SK-N-SH (cell line): ENCODE measurements at regions not wholly inside any gene's neighbourhood (a gene's known extent, or its start where the extent isn't known, plus 50 kb on each side); places are given as distances from the start of the nearest gene placed in this dataset.

Experiments used
- CTCF ChIA-PET: fragments of 300-600, 350-600 bp; formaldehyde crosslinking; extraction: SDS; loops from one replicate; lab custom pipeline; 2021; lab: Yijun Ruan, JAX
- POLR2A ChIA-PET: fragments of 350-600 bp; sonication (Branson Sonifier 250); formaldehyde crosslinking; extraction: SDS; loops from one replicate; lab custom pipeline; 2020; ENCODE audit warnings: antibody characterized with exemption, inconsistent platforms; lab: Yijun Ruan, JAX
- DNase-seq: peaks from one replicate; pipeline ENCODE4 v3.0.0; 2012
- H2AFZ ChIP-seq: fragments of 200-600 bp; sonication (generic); 2 replicates; pipeline ENCODE4 v1.8.1; 2016; ENCODE audit warnings: antibody characterized with exemption, mild to moderate bottlenecking, low read depth
- H3F3A ChIP-seq: fragments of 200-600 bp; sonication (generic); replicated peaks from 2 replicates; pipeline ENCODE3; 2016; ENCODE audit warnings: antibody characterized with exemption, mild to moderate bottlenecking; ENCODE audit not compliant: insufficient read depth
- H3K27ac ChIP-seq, 2 experiments: fragments of 200-500 bp in 1 of 2; fragments of 200-600 bp in 1 of 2; sonication (Bioruptor generic) in 1 of 2; sonication (generic), shearing (Covaris generic) in 1 of 2; 2 replicates each; pipeline versions ENCODE4 v1.5.1 to v1.6.1; 2014 to 2016; ENCODE audit warnings: low read depth in 2 of 2, inconsistent platforms in 1 of 2, low read length in 1 of 2, mild to moderate bottlenecking in 1 of 2, mixed read lengths in 1 of 2
- H3K27me3 ChIP-seq: fragments of 200-600 bp; sonication (generic), shearing (Covaris generic); 2 replicates; pipeline ENCODE4 v1.6.1; 2016; ENCODE audit warnings: mixed run types; ENCODE audit not compliant: insufficient read depth
- H3K36me3 ChIP-seq, 2 experiments: fragments of 200-500 bp in 1 of 2; fragments of 200-600 bp in 1 of 2; sonication (Bioruptor generic) in 1 of 2; sonication (generic) in 1 of 2; replicated peaks in 1 of 2; 2 replicates each; pipeline versions ENCODE3 to v1.5.1; 2014 to 2016; ENCODE audit warnings: low read length in 1 of 2, mild to moderate bottlenecking in 1 of 2; ENCODE audit not compliant: insufficient read depth in 2 of 2, control insufficient read depth in 1 of 2
- H3K4me1 ChIP-seq, 2 experiments: fragments of 200-500 bp in 1 of 2; fragments of 200-600 bp in 1 of 2; sonication (Bioruptor generic) in 1 of 2; sonication (generic), shearing (Covaris generic) in 1 of 2; 2 replicates each; pipeline versions ENCODE4 v1.5.1 to v1.6.1; 2014 to 2016; ENCODE audit warnings: low read depth in 1 of 2, low read length in 1 of 2, mixed run types in 1 of 2; ENCODE audit not compliant: insufficient read depth in 2 of 2, control insufficient read depth in 1 of 2
- H3K4me2 ChIP-seq: fragments of 200-600 bp; sonication (generic), shearing (Covaris generic); 2 replicates; pipeline ENCODE4 v1.6.1; 2017; ENCODE audit warnings: mixed run types
- H3K4me3 ChIP-seq, 2 experiments: fragments of 200-500 bp in 1 of 2; fragments of 200-600 bp in 1 of 2; sonication (Bioruptor generic) in 1 of 2; sonication (generic), shearing (Covaris generic) in 1 of 2; 2 replicates each; pipeline versions ENCODE4 v1.5.1 to v1.8.1; 2014 to 2016; ENCODE audit warnings: low read depth in 2 of 2, inconsistent platforms in 1 of 2, low read length in 1 of 2, mild to moderate bottlenecking in 1 of 2, mixed read lengths in 1 of 2, moderate library complexity in 1 of 2
- H3K79me2 ChIP-seq: fragments of 200-600 bp; sonication (generic); 2 replicates; pipeline ENCODE4 v1.8.1; 2017; ENCODE audit warnings: mild to moderate bottlenecking; ENCODE audit not compliant: insufficient read depth
- H3K9ac ChIP-seq: fragments of 200-600 bp; sonication (generic); 2 replicates; pipeline ENCODE4 v1.6.1; 2017; ENCODE audit warnings: mixed run types
- H3K9me2 ChIP-seq: fragments of 200-600 bp; sonication (generic); 2 replicates; pipeline ENCODE4 v1.6.1; 2017; ENCODE audit warnings: mixed run types
- H3K9me3 ChIP-seq: fragments of 200-600 bp; sonication (generic); 2 replicates; pipeline ENCODE4 v1.6.1; 2017; ENCODE audit warnings: mixed run types, mild to moderate bottlenecking, moderate library complexity
- H4K20me1 ChIP-seq: fragments of 200-600 bp; sonication (generic); 2 replicates; pipeline ENCODE4 v1.6.1; 2017; ENCODE audit warnings: mild to moderate bottlenecking, mixed run types; ENCODE audit not compliant: insufficient read depth
- CTCF ChIP-seq: fragments of 200-600 bp; sonication (generic); IDR thresholded peaks from 2 replicates; pipeline ENCODE4 v1.6.1; 2017; ENCODE audit warnings: antibody characterized with exemption, mild to moderate bottlenecking, moderate library complexity
- ELF1 ChIP-seq: IDR thresholded peaks from 2 replicates; pipeline ENCODE4 v1.4.0; 2012
- EP300 ChIP-seq, 2 experiments: IDR thresholded peaks; 2 replicates each; pipeline versions ENCODE4 v1.4.0 to v1.6.1; 2012; ENCODE audit warnings: borderline replicate concordance in 1 of 2, low read depth in 1 of 2, low read length in 1 of 2
- EZH2phosphoT487 ChIP-seq: fragments of 200-600 bp; sonication (generic); IDR thresholded peaks from 2 replicates; pipeline ENCODE4 v1.6.1; 2017; ENCODE audit warnings: low read depth, mixed run types, mild to moderate bottlenecking, antibody characterized with exemption, moderate library complexity, borderline replicate concordance
- FOXJ3 ChIP-seq: sonication (generic); formaldehyde crosslinking; IDR thresholded peaks from 2 replicates; pipeline ENCODE4 v1.5.1; 2020; ENCODE audit warnings: mild to moderate bottlenecking, missing genetic modification reagents
- GABPA ChIP-seq: IDR thresholded peaks from 2 replicates; pipeline ENCODE4 v1.4.0; 2012; ENCODE audit warnings: low read depth, mild to moderate bottlenecking
- JUND ChIP-seq: IDR thresholded peaks from 2 replicates; pipeline ENCODE4 v1.4.0; 2012
- MXI1 ChIP-seq: IDR thresholded peaks from 2 replicates; pipeline ENCODE4 v1.6.1; 2012; ENCODE audit warnings: mild to moderate bottlenecking, low read depth, low read length, improper control_type of control experiment
- PBX3 ChIP-seq: IDR thresholded peaks from 2 replicates; pipeline ENCODE4; 2012
- POLR2AphosphoS5 ChIP-seq: IDR thresholded peaks from 2 replicates; pipeline ENCODE4 v1.6.1; 2012; ENCODE audit warnings: low read depth, low read length
- RCOR1 ChIP-seq: fragments of 150-350 bp; IDR thresholded peaks from 2 replicates; pipeline ENCODE4 v1.6.1; 2017; ENCODE audit warnings: antibody characterized with exemption, low read length
- RFX5 ChIP-seq: IDR thresholded peaks from 2 replicates; pipeline ENCODE4 v1.6.1; 2012; ENCODE audit warnings: mild to moderate bottlenecking, improper control_type of control experiment, low read length
- SIN3A ChIP-seq: IDR thresholded peaks from 2 replicates; pipeline ENCODE4 v1.6.1; 2012; ENCODE audit warnings: low read depth, mild to moderate bottlenecking, low read length, moderate library complexity, borderline replicate concordance
- SMC3 ChIP-seq: IDR thresholded peaks from 2 replicates; pipeline ENCODE4 v1.6.1; 2012; ENCODE audit warnings: low read depth, low read length, improper control_type of control experiment
- TCF12 ChIP-seq: IDR thresholded peaks from 2 replicates; pipeline ENCODE4 v1.4.0; 2012
- TEAD4 ChIP-seq: IDR thresholded peaks from 2 replicates; pipeline ENCODE4 v1.4.0; 2012; ENCODE audit warnings: mild to moderate bottlenecking, borderline replicate concordance; ENCODE audit not compliant: insufficient read depth
- USF1 ChIP-seq: IDR thresholded peaks from 2 replicates; pipeline ENCODE4 v1.4.0; 2012; ENCODE audit warnings: low read depth, borderline replicate concordance
- USF2 ChIP-seq: fragments of 150-350 bp; IDR thresholded peaks from 2 replicates; pipeline ENCODE4 v1.6.1; 2017; ENCODE audit warnings: antibody characterized with exemption, low read length, low read depth, borderline replicate concordance
- WGBS: methylation state at CpG from one replicate; pipeline ENCODE4 v1.1.6; 2017; ENCODE audit warnings: low lambda C conversion rate; 5-methylcytosine and 5-hydroxymethylcytosine counted together

- TF ChIP-seq RCOR1 (no peak), TCF12 (no peak), MXI1 (no peak), FOXJ3 (CRISPR knock-in tag) (no peak), SIN3A (no peak), SMC3 (no peak), TEAD4 (no peak), USF1 (no peak)
Observed at GRCh38 chr16:51872524-51872923, 674.4 kb downstream of the TOX3 start (continued).

GRCh38 chr16:51870296-51870854 is 676.6 kb downstream of the TOX3 start:
- POLR2A ChIA-PET = no interaction called here
- 8% methylated on average over 2 of the region's 2 CpGs for WGBS

More at GRCh38 chr16:51870296-51870854, 676.6 kb downstream of the TOX3 start:
- Histone ChIP-seq H3K9ac (no peak overlapping the region), H2AFZ (no peak overlapping the region), H3K4me3 (no peak overlapping the region), H3K27me3 (no peaks in the 10 kb centered on the region), H3K4me2 (no peak overlapping the region), H3K4me1 (no peaks in the 10 kb centered on the region; a peak in 1 of 4 replicates), H3K36me3 (no peaks in the 10 kb centered on the region), H3K79me2 (no peaks in the 10 kb centered on the region), H4K20me1 (no peaks in the 10 kb centered on the region), H3K9me3 (no peaks in the 10 kb centered on the region), H3K27ac (no peak overlapping the region), H3F3A (no peaks in the 10 kb centered on the region), H3K9me2 (no peaks in the 10 kb centered on the region)
- TF ChIP-seq JUND (no peak), GABPA (no peak), EP300 (IDR thresholded peaks at IDR 0.05; ENCODE audit: borderline replicate concordance in 1 of 2, low read depth in 1 of 2, low read length in 1 of 2) (no peak), RFX5 (no peak), PBX3 (no peak), USF2 (no peak), RCOR1 (no peak), TEAD4 (no peak), EZH2phosphoT487 (no peak), ELF1 (no peak), SMC3 (no peak), CTCF (no peak), POLR2AphosphoS5 (no peak)
- CTCF ChIA-PET = interaction anchor here (1.0 kb wide), 1 partner anchor 52 kb away, joined by 4 read pairs; no protein-coding TSS in a partner anchor
- no peak for DNase-seq
